ENCODE measurements at regions not wholly inside any gene's neighbourhood (a gene's known extent, or its start where the extent isn't known, plus 50 kb on each side); places are given as distances from the start of the nearest gene placed in this dataset.

DNA sequence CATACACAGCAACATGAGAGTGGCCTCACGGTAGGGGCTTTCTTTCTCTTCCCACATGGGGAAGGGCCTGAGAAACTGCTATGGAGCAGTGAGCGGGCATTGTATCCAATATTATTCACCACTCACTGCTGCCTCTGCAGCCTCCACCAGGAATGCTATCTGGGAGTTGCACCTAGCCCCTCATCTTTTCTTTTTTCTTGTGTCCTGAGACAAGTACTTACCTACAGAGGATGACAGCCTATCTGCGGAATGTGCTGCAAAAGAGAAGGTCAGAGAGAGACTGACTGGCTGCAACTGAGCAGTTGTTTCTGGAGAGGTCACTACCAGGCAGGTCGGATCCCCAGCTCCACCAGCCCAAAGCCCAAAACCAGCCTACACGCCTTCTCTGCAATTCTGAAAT, 52.1 kb upstream of the HTATIP2 start:
- no peak overlapping the region for H3K27ac ChIP-seq
- TF ChIP-seq, protein P1, sequence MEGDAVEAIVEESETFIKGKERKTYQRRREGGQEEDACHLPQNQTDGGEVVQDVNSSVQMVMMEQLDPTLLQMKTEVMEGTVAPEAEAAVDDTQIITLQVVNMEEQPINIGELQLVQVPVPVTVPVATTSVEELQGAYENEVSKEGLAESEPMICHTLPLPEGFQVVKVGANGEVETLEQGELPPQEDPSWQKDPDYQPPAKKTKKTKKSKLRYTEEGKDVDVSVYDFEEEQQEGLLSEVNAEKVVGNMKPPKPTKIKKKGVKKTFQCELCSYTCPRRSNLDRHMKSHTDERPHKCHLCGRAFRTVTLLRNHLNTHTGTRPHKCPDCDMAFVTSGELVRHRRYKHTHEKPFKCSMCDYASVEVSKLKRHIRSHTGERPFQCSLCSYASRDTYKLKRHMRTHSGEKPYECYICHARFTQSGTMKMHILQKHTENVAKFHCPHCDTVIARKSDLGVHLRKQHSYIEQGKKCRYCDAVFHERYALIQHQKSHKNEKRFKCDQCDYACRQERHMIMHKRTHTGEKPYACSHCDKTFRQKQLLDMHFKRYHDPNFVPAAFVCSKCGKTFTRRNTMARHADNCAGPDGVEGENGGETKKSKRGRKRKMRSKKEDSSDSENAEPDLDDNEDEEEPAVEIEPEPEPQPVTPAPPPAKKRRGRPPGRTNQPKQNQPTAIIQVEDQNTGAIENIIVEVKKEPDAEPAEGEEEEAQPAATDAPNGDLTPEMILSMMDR (IDR thresholded peaks at IDR 0.05): no peak
- no peaks in the 10 kb centered on the region for H3K9me3 ChIP-seq
- DNase-seq (no peak), ATAC-seq (no peak)
- H3K27me3 ChIP-seq: no peaks in the 10 kb centered on the region
- H3K36me3 ChIP-seq: no peaks in the 10 kb centered on the region
- intact Hi-C loops (cut with DNase I): no loop called here
- no peaks in the 10 kb centered on the region for H3K4me1 ChIP-seq
- no peak overlapping the region for H3K4me3 ChIP-seq

DNA sequence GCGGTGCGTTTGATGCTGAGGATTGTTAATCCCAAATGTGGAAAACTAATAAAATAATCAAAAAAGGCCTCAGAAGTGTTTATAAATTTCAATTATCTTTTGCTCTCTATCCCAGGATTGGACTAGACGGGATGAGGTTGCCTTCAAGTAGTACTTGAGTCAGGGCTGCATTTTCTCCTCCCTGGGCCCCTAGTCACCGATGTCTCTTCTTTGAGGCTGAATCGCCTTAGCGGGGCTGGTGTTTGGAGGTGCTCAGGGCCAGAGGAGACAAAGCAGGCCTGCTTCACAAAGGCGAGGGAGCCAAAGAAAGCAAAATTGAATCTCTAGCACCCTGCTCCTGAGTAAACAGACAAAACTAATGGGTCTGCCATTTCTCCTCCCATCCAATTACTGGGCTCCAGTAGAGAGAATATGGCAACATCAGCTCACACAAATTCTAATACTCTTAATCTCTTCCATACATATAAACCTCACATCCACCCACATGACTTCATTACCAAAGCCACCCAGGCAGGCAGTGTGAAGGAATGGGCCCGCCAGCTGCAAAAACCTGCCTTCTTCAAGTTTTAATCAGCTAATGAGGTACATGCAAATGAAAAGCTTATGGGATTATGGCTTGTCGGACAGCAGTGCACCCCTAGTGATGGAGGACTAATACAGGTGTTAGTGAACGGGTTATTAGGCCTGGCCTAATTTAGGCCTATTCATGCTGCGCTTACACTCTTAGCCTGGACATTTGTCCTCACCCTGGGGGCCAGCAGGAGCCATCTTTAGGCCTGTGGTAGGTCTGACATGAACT, 52.7 kb upstream of the HTATIP2 start:
- no peak for DNase-seq
- H3K36me3 ChIP-seq: no peaks in the 10 kb centered on the region
- intact Hi-C loops (cut with DNase I): no loop called here
- no peaks in the 10 kb centered on the region for H3K9me3 ChIP-seq
- TF ChIP-seq, protein P1 (IDR thresholded peaks at IDR 0.05): no peak
- H3K4me1 ChIP-seq: no peaks in the 10 kb centered on the region
- no peaks in the 10 kb centered on the region for H3K27me3 ChIP-seq
- no peak for ATAC-seq
- no peak overlapping the region for H3K4me3 ChIP-seq
- H3K27ac ChIP-seq: no peak overlapping the region

DNA sequence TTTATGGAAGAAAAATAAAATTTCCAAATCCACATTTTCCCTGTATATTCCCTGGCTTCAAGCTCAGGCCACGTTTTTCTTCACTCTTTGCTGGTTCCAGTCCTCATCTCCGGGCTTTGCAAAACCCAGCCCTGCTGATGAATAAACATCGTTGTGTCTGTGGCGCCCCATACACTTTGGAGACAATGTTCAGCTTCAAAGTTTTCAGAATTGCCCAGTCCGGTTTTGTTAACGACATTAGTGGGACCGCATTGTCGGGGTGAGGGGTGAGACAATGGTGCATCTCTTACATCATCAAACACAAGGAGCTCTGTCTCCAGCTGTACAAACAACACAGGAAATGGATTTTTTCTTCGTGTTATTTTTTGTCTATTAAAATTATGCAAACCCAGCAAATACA, 53.4 kb upstream of the HTATIP2 start:
- intact Hi-C loops (cut with DNase I): no loop called here

DNA sequence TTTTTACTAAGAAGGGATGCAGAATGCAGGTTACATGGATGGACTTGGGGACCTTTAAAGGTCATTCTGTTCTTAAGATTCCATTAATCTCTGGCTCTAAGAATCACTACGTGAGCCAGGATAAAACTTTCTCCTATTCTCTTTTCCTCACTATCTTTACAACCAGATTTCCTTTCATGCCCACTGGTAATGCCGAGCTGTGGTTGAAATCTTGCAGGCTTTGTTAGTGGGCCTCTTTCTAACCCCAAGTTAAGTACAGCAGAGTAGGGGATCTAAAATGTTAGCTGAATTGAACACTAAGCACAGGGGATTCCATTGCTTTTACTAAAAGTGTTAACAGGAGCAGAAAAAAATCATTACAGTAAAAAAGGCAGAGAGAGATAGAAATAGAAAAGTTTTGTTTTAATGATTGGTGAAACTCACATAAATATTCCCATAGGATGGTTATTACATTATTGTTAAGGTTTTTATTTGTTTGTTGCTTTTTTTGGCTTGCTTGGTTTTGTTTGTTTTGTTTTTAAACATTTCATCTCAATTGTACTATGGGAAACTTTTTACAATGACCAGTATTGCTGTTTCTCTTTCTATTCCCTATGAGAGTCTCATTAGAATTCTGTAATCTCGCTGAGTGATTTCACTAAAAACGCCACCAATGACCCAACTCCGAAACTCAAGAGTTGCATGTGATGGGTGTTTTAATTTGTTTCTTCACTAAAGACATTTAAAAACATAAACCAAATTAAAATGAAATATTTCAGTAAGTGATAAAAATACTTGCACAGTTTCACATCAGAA, 54.1 kb upstream of the HTATIP2 start:
- no peak for DNase-seq
- Histone ChIP-seq H3K27me3 (no peaks in the 10 kb centered on the region), H3K4me3 (no peak overlapping the region), H3K36me3 (no peaks in the 10 kb centered on the region), H3K4me1 (no peaks in the 10 kb centered on the region), H3K27ac (no peak overlapping the region), H3K9me3 (no peaks in the 10 kb centered on the region)
- intact Hi-C loops (cut with DNase I): no loop called here
- TF ChIP-seq, protein P1 (IDR thresholded peaks at IDR 0.05): no peak
- ATAC-seq: no peak

More for the DNA sequence above, 53.4 kb upstream of the HTATIP2 start:
- TF ChIP-seq, protein P1 (IDR thresholded peaks at IDR 0.05): no peak
- no peak for DNase-seq
- H3K9me3 ChIP-seq: no peaks in the 10 kb centered on the region
- H3K27ac ChIP-seq: no peak overlapping the region
- no peaks in the 10 kb centered on the region for H3K36me3 ChIP-seq
- ATAC-seq: no peak
- no peaks in the 10 kb centered on the region for H3K27me3 ChIP-seq
- H3K4me1 ChIP-seq: no peaks in the 10 kb centered on the region
- H3K4me3 ChIP-seq: no peak overlapping the region

DNA sequence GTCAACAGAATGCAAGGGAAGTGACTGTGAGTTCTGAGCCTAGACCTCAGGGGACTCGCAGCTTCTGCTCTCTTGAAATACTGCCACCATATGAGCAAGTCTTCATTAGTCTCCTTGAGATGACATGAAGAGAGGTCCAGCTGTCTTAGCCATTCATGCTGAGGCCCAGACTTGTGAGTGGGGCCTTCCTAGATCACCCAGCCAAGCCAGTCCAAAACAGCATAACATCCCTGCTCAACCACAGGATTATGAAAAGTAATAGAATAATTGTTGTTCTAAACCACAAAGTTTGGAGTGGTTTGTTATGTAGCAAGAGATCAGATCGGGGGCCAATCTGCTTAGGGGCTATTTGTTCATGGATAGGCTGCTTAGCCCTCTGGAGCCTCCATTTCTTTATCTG, 54.9 kb upstream of the HTATIP2 start:
- Histone ChIP-seq H3K27ac (no peak overlapping the region), H3K36me3 (no peaks in the 10 kb centered on the region), H3K9me3 (no peaks in the 10 kb centered on the region), H3K4me3 (no peak overlapping the region), H3K4me1 (no peaks in the 10 kb centered on the region), H3K27me3 (no peaks in the 10 kb centered on the region)
- TF ChIP-seq, protein P1 (IDR thresholded peaks at IDR 0.05): no peak
- DNase-seq (no peak), ATAC-seq (no peak)
- intact Hi-C loops (cut with DNase I): no loop called here

Data from upper lobe of right lung (tissue), 1 donor.